ENCODE measurements at regions not wholly inside any gene's neighbourhood (a gene's known extent, or its start where the extent isn't known, plus 50 kb on each side); places are given as distances from the start of the nearest gene placed in this dataset.

- DNase-seq (ENCODE audit: low read depth), result no peak
These were observed 167.6 kb downstream of the TMEM38B start for GRCh38 chr9:105861972-105862371.

GRCh38 chr9:105864248-105864898 is 170.0 kb downstream of the TMEM38B start:
- DNase-seq (ENCODE audit: low read depth), result no peak

GRCh38 chr9:105865285-105865684 is 170.9 kb downstream of the TMEM38B start:
- DNase-seq (ENCODE audit: low read depth), result no peak

GRCh38 chr9:105871540-105871939 is 177.2 kb downstream of the TMEM38B start:
- no peak for DNase-seq (ENCODE audit: low read depth)

- no peak for DNase-seq (ENCODE audit: low read depth)
These were observed 179.5 kb downstream of the TMEM38B start for GRCh38 chr9:105873801-105874200.

GRCh38 chr9:105877721-105878120 is 183.4 kb downstream of the TMEM38B start:
- no peak for DNase-seq (ENCODE audit: low read depth)

GRCh38 chr9:105879181-105879580 is 184.8 kb downstream of the TMEM38B start:
- no peak for DNase-seq (ENCODE audit: low read depth)

GRCh38 chr9:105880517-105880916 is 186.2 kb downstream of the TMEM38B start:
- DNase-seq (ENCODE audit: low read depth), result no peak

- DNase-seq (ENCODE audit: low read depth), result no peak
These were observed 186.7 kb downstream of the TMEM38B start for GRCh38 chr9:105881021-105881420.

GRCh38 chr9:105881654-105882349 is 187.5 kb downstream of the TMEM38B start:
- DNase-seq (ENCODE audit: low read depth), result peak; percentile 48

GRCh38 chr9:105883847-105884246 is 189.5 kb downstream of the TMEM38B start:
- DNase-seq (ENCODE audit: low read depth), result no peak

- DNase-seq (ENCODE audit: low read depth), result no peak
These were observed 190.1 kb downstream of the TMEM38B start for GRCh38 chr9:105884416-105884815.

- no peak for DNase-seq (ENCODE audit: low read depth)
These were observed 191.8 kb downstream of the TMEM38B start for GRCh38 chr9:105886136-105886535.

GRCh38 chr9:105887679-105888078 is 193.3 kb downstream of the TMEM38B start:
- no peak for DNase-seq (ENCODE audit: low read depth)

GRCh38 chr9:105890046-105890822 is 195.9 kb downstream of the TMEM38B start:
- no peak for DNase-seq (ENCODE audit: low read depth)

GRCh38 chr9:105900123-105900522 is 205.8 kb downstream of the TMEM38B start:
- no peak for DNase-seq (ENCODE audit: low read depth)

GRCh38 chr9:105901514-105902109 is 207.3 kb downstream of the TMEM38B start:
- DNase-seq (ENCODE audit: low read depth), result no peak

- no peak for DNase-seq (ENCODE audit: low read depth)
These were observed 213.7 kb downstream of the TMEM38B start for GRCh38 chr9:105908069-105908468.

- DNase-seq (ENCODE audit: low read depth), result no peak
These were observed 217.0 kb downstream of the TMEM38B start for GRCh38 chr9:105911104-105911911.

- DNase-seq (ENCODE audit: low read depth), result no peak
These were observed 218.0 kb downstream of the TMEM38B start for GRCh38 chr9:105912157-105912862.

GRCh38 chr9:105912863-105913516 is 218.6 kb downstream of the TMEM38B start:
- DNase-seq (ENCODE audit: low read depth), result no peak
